Chondrocyte (in vitro differentiated cells): ENCODE measurements at regions not wholly inside any gene's neighbourhood (a gene's known extent, or its start where the extent isn't known, plus 50 kb on each side); places are given as distances from the start of the nearest gene placed in this dataset.

ENCODE experiments used
- DNase-seq: peaks from one replicate; pipeline ENCODE4 v3.0.0; 2021; ENCODE audit warnings: mixed read lengths, low spot score
- H3K27ac Mint-ChIP-seq: one replicate; pipeline ENCODE4 v1.8.0; 2021; ENCODE audit warnings: mild to moderate bottlenecking, moderate library complexity, mixed read lengths; ENCODE audit not compliant: unreplicated experiment
- H3K27me3 Mint-ChIP-seq: 2 replicates; pipeline ENCODE4 v1.8.0; 2021; ENCODE audit warnings: low read depth, mixed read lengths
- H3K36me3 Mint-ChIP-seq: 2 replicates; pipeline ENCODE4 v1.8.0; 2021; ENCODE audit warnings: low read depth, mixed read lengths
- H3K4me1 Mint-ChIP-seq: 2 replicates; pipeline ENCODE4 v1.8.0; 2021; ENCODE audit warnings: low read depth, mild to moderate bottlenecking, mixed read lengths
- H3K4me3 Mint-ChIP-seq: one replicate; pipeline ENCODE4 v1.8.0; 2021; ENCODE audit warnings: mild to moderate bottlenecking, moderate library complexity, mixed read lengths; ENCODE audit not compliant: unreplicated experiment
- H3K9me3 Mint-ChIP-seq: 2 replicates; pipeline ENCODE4 v1.8.0; 2021; ENCODE audit warnings: low read depth, mixed read lengths
- TF ChIP-seq, protein P1 (sequence below): fragments of 200-600 bp; sonication (generic); IDR thresholded peaks from 2 replicates; pipeline ENCODE4 v1.5.0; 2021; ENCODE audit warnings: antibody characterized with exemption, mild to moderate bottlenecking, moderate library complexity

DNA sequence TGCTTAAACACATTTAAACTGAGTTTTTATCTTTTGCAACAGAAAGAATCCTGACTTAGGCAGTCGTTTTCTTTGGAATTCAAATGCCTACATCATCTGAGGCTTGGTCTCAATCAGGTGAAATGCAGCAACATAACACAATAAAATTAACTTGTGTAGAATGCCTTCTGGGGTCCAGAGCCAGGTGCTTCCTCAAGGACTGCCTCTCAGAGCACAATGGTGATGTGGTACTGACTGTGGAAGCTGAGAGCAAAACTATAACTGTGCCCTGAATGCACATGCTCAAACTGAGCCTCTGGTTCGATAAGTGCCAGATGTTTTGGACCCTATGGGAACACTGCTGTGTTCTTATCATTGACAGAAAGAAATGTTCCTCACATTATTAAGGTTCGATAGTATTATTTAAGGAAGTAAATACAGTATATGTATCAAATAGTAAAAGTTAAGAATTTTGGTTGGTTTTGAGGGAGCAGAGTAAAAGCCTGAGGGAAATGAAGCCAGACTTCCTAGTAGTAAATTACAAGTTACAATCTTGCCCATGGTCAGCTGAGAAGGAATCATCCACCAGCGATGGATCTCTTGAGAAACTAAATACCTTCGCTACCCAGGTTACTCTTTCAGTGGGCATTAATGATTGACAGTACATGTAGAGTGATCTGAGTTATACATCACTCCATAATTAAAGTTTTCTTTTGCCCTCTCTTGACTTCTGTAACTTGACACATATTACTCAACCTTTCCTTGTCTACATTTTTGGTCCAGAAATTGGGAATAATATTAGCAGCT lies 122.9 kb upstream of the ATP2B1 start:
- no peak for DNase-seq
- no peak overlapping the region for H3K4me3 Mint-ChIP-seq
- no peak overlapping the region for H3K27ac Mint-ChIP-seq
- no peaks in the 10 kb centered on the region for H3K36me3 Mint-ChIP-seq
- H3K9me3 Mint-ChIP-seq = no peaks in the 10 kb centered on the region
- no peaks in the 10 kb centered on the region for H3K4me1 Mint-ChIP-seq
- TF ChIP-seq, protein P1, sequence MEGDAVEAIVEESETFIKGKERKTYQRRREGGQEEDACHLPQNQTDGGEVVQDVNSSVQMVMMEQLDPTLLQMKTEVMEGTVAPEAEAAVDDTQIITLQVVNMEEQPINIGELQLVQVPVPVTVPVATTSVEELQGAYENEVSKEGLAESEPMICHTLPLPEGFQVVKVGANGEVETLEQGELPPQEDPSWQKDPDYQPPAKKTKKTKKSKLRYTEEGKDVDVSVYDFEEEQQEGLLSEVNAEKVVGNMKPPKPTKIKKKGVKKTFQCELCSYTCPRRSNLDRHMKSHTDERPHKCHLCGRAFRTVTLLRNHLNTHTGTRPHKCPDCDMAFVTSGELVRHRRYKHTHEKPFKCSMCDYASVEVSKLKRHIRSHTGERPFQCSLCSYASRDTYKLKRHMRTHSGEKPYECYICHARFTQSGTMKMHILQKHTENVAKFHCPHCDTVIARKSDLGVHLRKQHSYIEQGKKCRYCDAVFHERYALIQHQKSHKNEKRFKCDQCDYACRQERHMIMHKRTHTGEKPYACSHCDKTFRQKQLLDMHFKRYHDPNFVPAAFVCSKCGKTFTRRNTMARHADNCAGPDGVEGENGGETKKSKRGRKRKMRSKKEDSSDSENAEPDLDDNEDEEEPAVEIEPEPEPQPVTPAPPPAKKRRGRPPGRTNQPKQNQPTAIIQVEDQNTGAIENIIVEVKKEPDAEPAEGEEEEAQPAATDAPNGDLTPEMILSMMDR = no peak
- H3K27me3 Mint-ChIP-seq = no peaks in the 10 kb centered on the region

DNA sequence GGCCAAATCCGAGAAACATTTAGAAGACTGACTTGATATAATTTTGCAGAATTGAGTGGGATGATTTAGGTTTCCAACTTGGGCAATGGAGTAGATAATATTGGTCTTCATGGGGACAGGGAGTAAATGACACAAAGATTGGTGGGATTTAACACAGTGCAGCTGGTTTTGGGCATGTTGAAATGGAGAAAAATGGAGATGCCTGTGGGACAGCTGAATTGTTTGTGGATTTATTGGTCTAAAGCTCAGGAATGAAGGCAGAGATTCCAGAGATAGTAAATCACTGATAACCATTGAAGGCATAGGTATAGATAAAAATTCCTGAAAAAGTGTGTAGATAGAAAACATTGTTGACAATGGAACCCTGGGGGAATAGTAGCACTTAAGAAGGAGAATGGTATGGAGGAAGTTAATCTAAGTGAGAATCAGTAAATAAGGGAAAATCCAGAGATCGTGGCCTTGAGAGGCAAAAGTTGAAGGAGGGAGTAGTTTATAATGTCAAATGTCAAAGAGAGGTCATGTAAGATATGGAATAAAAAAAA lies 120.9 kb upstream of the ATP2B1 start:
- no peak overlapping the region for H3K4me3 Mint-ChIP-seq
- no peaks in the 10 kb centered on the region for H3K27me3 Mint-ChIP-seq
- no peaks in the 10 kb centered on the region for H3K9me3 Mint-ChIP-seq
- no peaks in the 10 kb centered on the region for H3K4me1 Mint-ChIP-seq
- TF ChIP-seq, protein P1 = no peak
- H3K27ac Mint-ChIP-seq = no peak overlapping the region
- H3K36me3 Mint-ChIP-seq = no peaks in the 10 kb centered on the region
- no peak for DNase-seq

DNA sequence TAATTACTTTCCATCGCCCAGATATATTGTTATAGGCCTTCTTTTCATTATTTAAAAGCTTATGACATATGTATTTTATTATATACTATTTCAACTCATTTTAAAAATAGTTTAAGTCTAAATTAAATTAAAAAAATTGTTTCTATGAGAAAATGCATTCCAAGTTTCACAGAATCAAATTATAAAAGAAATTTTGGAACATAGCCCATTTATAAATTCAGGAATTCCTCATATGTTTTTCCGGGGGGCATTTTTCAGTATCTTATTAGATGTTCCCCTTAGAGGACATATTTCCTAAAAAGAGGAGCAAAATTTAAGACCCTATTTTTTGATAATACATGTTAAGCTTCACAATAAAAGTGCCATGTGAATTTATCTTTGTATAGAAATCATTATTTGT lies 119.9 kb upstream of the ATP2B1 start:
- no peaks in the 10 kb centered on the region for H3K9me3 Mint-ChIP-seq
- no peak for DNase-seq
- H3K27ac Mint-ChIP-seq = no peak overlapping the region
- TF ChIP-seq, protein P1 = no peak
- no peaks in the 10 kb centered on the region for H3K27me3 Mint-ChIP-seq
- H3K4me1 Mint-ChIP-seq = no peaks in the 10 kb centered on the region
- no peaks in the 10 kb centered on the region for H3K36me3 Mint-ChIP-seq
- no peak overlapping the region for H3K4me3 Mint-ChIP-seq

DNA sequence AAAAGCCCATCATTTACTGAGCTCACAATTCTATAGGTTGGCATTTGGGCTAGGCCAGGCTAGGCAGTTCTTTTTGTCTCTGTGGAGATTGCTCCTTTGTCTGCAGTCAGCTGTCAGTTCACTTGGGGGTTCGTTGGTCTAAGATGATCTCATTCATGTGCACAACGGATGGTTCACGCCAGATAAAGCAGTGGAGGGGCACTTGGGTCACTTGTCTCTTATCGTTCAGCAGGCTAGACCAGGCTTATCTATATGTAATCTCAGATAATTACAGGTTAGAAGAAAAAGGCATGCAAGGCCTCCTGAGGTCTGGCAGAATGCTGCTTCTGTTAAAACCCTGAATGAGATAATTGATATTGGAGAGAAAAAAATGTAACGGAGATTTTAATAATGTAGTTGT lies 119.0 kb upstream of the ATP2B1 start:
- H3K27me3 Mint-ChIP-seq = no peaks in the 10 kb centered on the region
- H3K4me3 Mint-ChIP-seq = no peak overlapping the region
- no peaks in the 10 kb centered on the region for H3K4me1 Mint-ChIP-seq
- no peak overlapping the region for H3K27ac Mint-ChIP-seq
- no peaks in the 10 kb centered on the region for H3K36me3 Mint-ChIP-seq
- TF ChIP-seq, protein P1 = no peak
- peaks cover 3% of the 10 kb centered on the region for H3K9me3 Mint-ChIP-seq
- no peak for DNase-seq

DNA sequence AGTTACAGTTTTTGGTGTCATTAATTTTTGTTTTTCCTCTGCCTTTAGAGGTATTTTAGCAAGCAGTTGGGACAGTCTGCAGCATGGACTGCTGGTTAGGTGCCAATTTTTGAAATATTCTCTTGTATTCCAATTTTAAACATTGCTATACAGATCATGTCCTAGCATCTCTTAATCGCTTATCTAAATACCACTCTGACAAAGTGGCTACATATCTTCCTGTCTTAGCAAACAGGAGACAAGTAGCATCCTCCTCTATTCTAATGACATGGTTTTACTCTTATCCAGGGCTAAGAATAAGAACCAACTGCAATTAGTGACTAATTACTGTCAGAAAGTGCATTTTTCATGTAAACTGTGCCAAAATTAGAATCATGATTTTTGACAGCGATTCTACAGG lies 117.8 kb upstream of the ATP2B1 start:
- Mint-ChIP-seq H3K36me3 (no peaks in the 10 kb centered on the region), H3K4me1 (no peaks in the 10 kb centered on the region)

More for the DNA sequence above, 117.8 kb upstream of the ATP2B1 start:
- TF ChIP-seq, protein P1 = no peak
- peaks cover 5% of the 10 kb centered on the region for H3K9me3 Mint-ChIP-seq
- H3K4me3 Mint-ChIP-seq = no peak overlapping the region
- no peak for DNase-seq
- no peak overlapping the region for H3K27ac Mint-ChIP-seq
- H3K27me3 Mint-ChIP-seq = no peaks in the 10 kb centered on the region
